ENCODE measurements at regions not wholly inside any gene's neighbourhood (a gene's known extent, or its start where the extent isn't known, plus 50 kb on each side); places are given as distances from the start of the nearest gene placed in this dataset.
"Not testable (repeated sequence)": the region's sequence is repeated elsewhere in the genome, so short reads cannot be mapped to it uniquely, and the experiment has no call there.

GRCh38 chr11:45000918-45001317, 50.2 kb upstream of the TP53I11 start:
- DNase-seq: no peak

DNA sequence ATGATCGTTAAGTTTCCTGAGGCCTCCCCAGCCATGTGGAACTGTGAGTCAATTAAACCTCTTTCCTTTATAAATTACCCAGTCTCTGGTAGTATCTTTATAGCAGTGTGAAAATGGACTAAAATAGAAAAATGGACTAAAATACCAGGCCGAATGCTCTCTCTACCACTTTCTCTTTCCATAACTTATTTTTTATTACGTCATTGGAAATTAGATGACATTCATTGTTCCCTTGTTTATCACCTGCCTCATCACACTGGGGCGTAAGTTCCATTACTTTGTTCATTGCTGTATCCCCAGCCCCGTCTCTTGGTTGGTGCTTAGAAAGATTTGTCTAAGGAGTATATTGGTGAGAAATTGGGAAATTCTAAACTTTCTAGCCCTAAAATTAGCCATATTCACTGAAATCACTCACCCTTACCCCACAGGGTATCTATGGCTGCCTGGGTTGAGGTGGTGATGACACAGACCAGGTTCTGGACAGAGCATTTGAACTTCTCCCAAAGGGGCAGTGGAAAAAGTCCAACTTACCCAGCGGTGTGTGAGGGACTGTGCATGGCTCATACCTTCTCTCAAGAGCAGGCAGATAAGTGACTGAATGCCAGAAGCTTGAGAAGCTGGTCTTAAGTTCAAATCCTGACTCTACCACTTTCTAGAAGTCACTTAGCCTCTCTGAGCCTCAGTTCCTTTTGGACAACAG, 50.9 kb upstream of the TP53I11 start:
- DNase-seq: no peak

DNA sequence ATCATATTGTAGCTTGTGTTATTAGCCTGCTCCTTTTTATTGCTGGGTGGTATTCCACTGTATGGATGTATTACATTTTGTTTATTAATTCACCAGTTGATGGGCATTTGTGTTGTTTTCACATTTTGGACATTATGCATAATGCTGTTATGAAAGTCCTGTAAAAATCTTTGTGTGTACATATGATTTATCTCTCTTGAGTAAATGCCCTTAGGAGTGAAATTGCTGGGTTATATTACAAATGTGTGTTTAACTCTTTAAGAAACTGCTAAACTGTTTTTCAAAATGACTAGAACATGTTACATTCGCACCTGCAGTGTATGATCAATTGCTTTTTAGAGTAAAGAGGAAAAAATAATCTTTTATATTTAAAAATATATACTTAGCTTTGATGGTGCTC, 54.4 kb upstream of the TP53I11 start:
- DNase-seq: no peak

DNA sequence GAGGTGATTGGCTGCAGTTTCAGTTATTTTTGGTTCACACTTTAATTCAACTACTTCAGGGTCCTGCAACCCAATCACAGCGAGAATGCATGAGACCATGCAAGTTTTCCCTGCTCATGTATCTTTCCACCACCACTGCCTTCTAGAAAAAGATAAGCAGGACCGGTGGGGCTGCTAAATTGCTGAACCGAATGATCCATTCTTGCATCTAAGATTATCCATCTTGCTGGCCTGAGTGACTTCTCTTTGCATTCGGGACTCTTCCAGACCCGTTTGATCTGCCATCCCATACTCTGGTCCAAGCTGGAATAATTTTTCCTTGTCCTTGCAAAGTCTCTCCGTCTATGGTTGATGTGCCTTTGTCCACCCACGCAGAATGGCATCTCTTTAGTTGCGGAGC, 56.3 kb upstream of the TP53I11 start:
- DNase-seq: no peak

GRCh38 chr11:45015983-45016382, 65.3 kb upstream of the TP53I11 start:
- not testable (repeated sequence) for DNase-seq

DNA sequence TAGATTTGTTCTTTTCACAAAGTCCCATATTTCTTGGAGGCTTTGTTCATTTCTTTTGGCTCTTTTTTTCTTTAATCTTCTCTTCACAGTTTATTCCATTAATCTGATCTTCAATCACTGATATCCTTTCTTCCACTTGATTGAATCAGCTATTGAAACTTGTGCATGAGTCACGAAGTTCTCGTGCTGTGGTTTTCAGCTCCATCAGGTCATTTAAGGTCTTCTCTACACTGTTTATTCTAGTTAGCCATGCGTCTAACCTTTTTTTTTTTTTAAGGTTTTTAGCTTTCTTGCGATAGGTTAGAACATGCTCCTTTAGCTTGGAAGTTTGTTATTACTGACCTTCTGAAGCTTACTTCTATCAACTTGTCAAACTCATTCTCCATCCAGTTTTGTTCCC, 65.8 kb upstream of the TP53I11 start:
- DNase-seq: not testable (repeated sequence)

GRCh38 chr11:45017329-45017728, 66.6 kb upstream of the TP53I11 start:
- no peak for DNase-seq

DNA sequence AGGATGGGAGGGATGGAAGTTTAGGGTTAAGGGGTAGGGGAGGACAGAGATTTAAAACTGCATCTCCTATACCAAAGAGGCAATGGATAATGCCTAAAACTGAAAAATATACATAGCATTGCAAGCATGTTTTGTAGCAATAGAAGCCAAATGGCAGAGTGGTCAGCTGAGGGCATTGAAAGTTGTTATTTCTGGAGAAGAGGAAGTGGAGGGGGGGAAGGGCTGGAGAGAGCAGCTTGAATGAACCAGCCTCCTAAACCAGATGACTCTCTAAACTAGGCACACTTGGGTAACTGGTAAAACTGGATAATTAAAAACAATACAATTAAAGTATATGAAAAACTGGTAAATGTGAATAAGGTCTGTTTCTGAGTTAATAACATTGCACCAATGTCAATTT, 70.3 kb upstream of the TP53I11 start:
- peak; percentile 74 for DNase-seq

- DNase-seq: peak; percentile 87
Observed at GRCh38 chr11:45021692-45022141, 71.0 kb upstream of the TP53I11 start.

- peak; percentile 22 for DNase-seq
Observed at GRCh38 chr11:45022294-45023064, 71.8 kb upstream of the TP53I11 start.

DNA sequence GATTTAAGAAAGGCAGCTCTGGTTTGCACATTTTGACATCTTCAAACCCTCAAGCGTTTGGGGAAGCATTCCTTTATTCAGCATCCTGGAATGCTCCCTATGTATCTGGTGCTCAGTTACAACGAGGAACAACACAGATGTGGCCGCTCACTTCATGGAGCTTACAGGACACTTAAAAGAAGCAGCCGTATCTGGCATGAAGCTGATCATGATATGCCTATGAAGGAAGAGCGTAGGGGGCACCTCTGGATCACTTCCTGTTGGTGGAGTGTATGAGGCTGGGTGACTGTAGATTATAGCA, 72.3 kb upstream of the TP53I11 start:
- DNase-seq: no peak

DNA sequence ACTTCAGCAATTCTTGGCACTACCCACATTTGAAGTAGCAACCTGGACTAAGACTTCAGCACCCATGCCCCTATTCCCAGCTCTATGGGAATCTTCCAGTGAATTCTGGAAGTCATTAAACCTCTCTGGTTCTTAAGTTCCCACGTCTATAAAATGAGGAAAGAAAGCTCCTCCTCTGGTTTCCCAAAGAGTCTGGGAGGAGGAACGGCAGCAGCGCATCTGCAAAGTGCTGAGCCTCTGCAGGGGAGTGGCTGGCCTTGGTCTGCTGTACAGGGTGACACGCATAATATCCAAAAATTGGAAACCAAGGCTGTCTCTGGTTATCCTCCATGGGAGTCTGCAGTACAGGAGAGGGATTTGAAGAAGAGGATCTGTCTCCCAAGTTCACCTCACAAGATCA, 73.6 kb upstream of the TP53I11 start:
- no peak for DNase-seq

- DNase-seq: no peak
Observed at GRCh38 chr11:45024846-45025588, 74.3 kb upstream of the TP53I11 start.

GRCh38 chr11:45025716-45026492, 75.2 kb upstream of the TP53I11 start:
- DNase-seq: peak; percentile 90

DNA sequence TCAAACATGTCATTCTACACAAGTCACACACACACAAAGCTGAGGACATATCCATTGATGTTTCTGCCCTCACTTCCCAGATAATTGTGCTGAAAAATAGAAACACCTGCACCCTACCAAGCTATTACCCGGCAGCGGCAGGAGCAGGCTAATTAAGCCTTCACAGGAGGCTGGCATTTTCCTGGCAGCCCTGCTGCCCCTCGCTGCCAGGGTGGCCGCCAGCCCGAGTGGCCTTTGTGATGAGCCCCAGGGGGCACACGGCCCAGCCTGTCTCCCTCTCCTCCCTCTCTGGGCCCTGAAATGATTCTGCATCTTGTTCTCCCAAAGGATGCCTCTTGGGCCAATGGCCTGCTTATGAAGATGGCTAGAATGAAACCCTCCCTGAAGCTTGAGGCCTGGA, 76.2 kb upstream of the TP53I11 start:
- DNase-seq: no peak

DNA sequence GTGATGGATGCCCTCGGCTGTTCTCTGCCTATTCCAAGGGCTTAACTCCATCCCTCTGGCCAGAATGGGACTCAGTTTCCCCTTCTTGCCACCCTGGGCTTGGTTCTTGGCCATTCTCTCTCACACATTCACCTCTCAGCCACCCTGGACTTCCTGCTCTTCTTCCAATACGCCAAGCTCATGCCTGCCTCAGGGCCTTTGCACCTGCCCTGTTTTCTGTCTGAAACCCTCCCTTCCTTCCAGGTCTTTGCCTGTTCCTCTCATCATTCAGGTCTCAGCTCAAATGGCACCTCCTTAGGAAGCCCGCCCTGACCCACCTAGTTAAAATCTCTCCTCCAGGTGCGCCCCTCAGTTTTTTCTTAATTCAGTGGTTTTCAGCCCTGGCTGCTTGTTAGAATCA, 76.6 kb upstream of the TP53I11 start:
- no peak for DNase-seq

GRCh38 chr11:45028911-45029682, 78.4 kb upstream of the TP53I11 start:
- DNase-seq: no peak

DNA sequence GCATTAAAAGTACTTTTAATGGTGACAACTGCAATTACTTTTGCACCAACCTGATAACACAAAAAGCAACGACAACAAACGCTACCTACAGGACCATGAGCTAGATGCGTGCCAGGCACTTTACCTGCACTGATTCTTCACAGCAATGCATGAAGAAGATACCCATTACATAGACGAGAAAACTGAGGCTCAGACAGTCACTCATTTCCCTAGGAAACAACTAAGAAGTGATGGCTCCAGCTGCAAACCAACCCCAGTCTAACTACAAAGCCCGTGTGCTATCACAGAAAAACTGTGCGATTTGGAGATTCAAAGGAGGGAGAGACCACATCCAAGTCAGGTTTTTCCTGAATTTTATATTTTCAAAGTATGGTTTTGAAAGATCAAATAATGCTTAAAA, 80.1 kb upstream of the TP53I11 start:
- DNase-seq: no peak

- DNase-seq: peak; percentile 89
Observed at GRCh38 chr11:45031912-45032519, 81.3 kb upstream of the TP53I11 start.

DNA sequence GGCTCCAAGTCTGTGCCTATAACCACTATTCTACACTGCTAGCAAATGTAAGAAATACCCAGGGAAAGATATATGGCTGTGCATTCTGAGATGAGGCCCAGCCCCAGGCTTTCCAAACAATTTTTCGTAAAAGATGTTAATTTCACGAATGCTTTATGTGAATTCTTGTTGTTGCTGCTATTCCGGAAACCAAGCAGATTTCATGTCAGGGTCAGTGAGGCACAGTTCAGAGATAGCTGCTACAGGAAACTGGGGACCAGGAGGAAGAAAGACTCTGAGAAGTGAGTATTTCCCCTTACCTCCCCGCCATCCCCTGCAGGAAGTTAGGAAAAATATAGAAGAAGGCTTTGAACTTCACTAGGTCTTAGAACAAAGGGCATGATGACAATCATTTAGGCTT, 84.7 kb upstream of the TP53I11 start:
- no peak for DNase-seq

DNA sequence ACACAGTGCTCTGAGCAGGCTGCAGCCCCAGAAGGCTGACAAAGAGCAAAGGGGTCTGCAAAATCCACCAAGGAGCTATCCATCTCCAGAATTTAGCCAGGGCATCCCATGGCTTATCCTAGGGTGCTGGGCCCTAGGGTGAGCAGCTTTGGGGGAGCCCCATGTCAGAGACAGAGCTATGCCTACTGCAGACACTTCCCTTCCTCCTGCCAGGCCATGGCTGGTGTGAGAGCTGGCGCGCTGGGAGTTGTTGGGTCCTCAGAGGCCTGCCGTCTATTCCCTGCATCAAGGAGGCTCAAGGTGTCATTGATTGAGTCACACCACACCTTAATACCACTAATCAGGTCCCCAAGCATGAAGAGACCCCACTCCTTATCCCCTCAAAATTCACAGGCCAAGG, 85.3 kb upstream of the TP53I11 start:
- no peak for DNase-seq

GRCh38 chr11:45036733-45037132, 86.0 kb upstream of the TP53I11 start:
- DNase-seq: no peak

All from RPMI8226 (cell line).